ENCODE measurements at regions not wholly inside any gene's neighbourhood (a gene's known extent, or its start where the extent isn't known, plus 50 kb on each side); places are given as distances from the start of the nearest gene placed in this dataset.

DNA sequence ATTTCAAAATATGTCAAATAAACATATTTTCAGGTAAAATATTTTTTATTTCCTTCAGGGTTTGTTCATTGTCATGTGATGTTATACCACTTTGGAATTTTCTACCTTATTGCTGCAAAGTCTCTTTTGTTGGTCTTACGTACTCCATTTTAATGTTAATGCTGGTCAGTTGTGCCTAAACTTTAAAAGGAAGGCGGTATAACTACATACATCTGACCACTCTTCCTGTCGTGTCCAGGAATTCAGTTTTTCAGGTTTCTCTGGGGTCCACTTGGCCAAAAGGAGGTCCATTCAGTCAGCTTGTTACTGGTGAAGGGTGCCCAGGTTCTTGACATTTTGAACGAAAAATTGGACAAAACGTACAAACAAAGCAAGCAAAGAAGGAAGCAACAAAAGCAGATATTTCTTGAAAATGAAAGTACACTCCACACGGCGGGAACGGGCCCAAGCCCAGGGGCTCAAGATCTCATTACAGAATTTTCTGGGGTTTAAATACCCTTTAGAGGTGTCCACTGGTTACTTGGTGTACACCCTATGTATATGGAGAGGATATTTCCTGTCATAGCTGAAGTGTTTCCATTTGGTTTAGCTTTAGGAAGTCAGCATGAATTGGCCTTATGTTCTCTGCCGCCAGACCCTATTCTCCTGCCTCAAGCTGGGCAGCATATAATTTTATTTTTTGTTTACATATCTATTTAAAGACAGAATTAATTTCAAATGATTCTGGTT, 471.7 kb upstream of the CDH7 start:
- no peak overlapping the region for H3K27ac Mint-ChIP-seq
- H3K4me3 Mint-ChIP-seq = no peak overlapping the region
- H3K4me1 Mint-ChIP-seq = no peaks in the 10 kb centered on the region
- H3K9me3 Mint-ChIP-seq = peaks cover 8% of the 10 kb centered on the region
- no peaks in the 10 kb centered on the region for H3K36me3 Mint-ChIP-seq (ENCODE audit: low read depth)
- DNase-seq = no peak
- intact Hi-C loops (cut with micrococcal nuclease) = no loop called here
- H3K27me3 Mint-ChIP-seq = no peaks in the 10 kb centered on the region

DNA sequence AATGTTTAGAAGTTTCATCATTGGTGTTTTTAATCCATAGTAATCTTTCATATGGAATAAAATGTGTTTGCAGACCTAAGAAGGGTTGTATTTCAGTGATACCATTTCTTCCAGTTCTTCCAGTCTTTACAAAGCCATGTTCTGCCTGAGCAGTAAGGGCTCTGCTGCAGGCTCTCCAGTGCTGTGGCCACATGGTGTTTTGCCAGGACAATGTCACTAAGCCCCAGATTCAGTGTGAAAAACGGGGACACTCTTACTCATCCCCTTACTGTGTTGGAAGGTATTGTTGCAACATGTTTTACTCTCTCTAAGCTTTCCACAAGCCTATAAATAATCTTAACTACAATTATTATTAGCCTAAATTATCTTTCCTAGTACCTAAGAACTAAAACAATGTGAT, 481.4 kb upstream of the CDH7 start:
- no peak overlapping the region for H3K4me3 Mint-ChIP-seq
- H3K36me3 Mint-ChIP-seq (ENCODE audit: low read depth) = no peaks in the 10 kb centered on the region
- H3K9me3 Mint-ChIP-seq = no peaks in the 10 kb centered on the region
- intact Hi-C loops (cut with micrococcal nuclease) = no loop called here
- H3K27me3 Mint-ChIP-seq = no peaks in the 10 kb centered on the region
- DNase-seq = no peak
- no peak overlapping the region for H3K27ac Mint-ChIP-seq
- no peaks in the 10 kb centered on the region for H3K4me1 Mint-ChIP-seq

DNA sequence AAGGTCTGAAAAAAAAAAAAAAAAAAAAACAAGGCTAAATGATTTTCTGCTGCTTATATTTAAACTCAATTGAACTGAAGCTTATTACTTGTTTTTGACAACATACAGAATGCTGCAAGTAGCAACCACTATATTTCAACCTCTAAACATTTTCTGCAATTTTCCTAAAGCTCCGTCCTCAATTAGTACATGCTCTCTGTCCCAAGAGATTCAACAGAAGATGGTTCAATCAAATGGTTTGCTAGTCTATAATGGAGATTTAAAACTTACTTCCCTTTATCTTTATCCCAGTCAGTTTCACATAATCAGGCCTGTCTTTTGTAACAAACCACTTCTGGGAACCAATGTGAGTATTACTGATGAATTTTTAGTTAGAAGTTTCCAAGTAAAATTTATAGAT, 485.1 kb upstream of the CDH7 start:
- no peaks in the 10 kb centered on the region for H3K36me3 Mint-ChIP-seq (ENCODE audit: low read depth)
- DNase-seq = no peak
- intact Hi-C loops (cut with micrococcal nuclease) = no loop called here
- no peaks in the 10 kb centered on the region for H3K9me3 Mint-ChIP-seq
- H3K27ac Mint-ChIP-seq = no peak overlapping the region
- H3K4me1 Mint-ChIP-seq = no peaks in the 10 kb centered on the region
- no peaks in the 10 kb centered on the region for H3K27me3 Mint-ChIP-seq
- no peak overlapping the region for H3K4me3 Mint-ChIP-seq

DNA sequence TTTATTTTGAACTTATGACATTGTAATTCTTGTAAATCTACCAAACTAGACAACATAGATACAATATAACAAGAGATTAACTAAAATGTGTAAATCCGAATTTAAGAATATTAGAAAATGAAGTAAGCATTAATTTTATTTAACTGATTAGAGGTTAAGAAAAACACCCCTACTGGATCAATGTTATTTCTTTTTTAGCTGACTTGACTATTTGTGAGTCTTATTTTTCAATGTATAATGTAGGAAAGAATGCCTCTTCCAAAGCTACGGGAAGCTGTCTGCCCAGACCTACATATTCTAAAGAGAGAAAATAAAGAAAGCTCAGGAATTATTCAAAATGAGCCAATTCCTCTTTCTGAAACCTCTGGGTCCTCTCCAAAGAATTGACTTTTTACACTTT, 490.8 kb upstream of the CDH7 start:
- Mint-ChIP-seq H3K4me1 (no peaks in the 10 kb centered on the region), H3K36me3 (ENCODE audit: low read depth) (no peaks in the 10 kb centered on the region), H3K27ac (no peak overlapping the region), H3K27me3 (no peaks in the 10 kb centered on the region), H3K9me3 (peaks cover 4% of the 10 kb centered on the region), H3K4me3 (no peak overlapping the region)
- intact Hi-C loops (cut with micrococcal nuclease) = no loop called here
- no peak for DNase-seq

DNA sequence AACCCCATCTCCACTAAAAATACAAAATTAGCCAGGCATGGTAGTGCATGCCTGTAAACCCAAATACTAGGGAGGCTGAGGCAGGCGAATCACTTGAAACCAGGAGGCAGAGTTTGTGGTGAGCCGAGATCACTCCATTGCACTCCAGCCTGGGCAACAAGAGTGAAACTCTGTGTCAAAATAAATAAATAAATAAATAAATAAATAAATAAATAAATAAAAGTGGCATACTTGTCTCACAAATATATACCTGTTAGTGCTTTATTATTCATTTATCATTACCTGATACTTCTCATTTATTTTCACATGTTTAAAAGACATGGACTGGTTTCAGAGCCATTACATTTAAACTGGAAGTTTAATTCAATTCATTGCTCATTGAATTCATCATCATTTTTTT, 491.4 kb upstream of the CDH7 start:
- H3K27ac Mint-ChIP-seq = no peak overlapping the region
- no peak for DNase-seq
- no peaks in the 10 kb centered on the region for H3K27me3 Mint-ChIP-seq
- no peak overlapping the region for H3K4me3 Mint-ChIP-seq
- H3K4me1 Mint-ChIP-seq = no peaks in the 10 kb centered on the region
- peaks cover 4% of the 10 kb centered on the region for H3K9me3 Mint-ChIP-seq
- H3K36me3 Mint-ChIP-seq (ENCODE audit: low read depth) = no peaks in the 10 kb centered on the region
- intact Hi-C loops (cut with micrococcal nuclease) = no loop called here

DNA sequence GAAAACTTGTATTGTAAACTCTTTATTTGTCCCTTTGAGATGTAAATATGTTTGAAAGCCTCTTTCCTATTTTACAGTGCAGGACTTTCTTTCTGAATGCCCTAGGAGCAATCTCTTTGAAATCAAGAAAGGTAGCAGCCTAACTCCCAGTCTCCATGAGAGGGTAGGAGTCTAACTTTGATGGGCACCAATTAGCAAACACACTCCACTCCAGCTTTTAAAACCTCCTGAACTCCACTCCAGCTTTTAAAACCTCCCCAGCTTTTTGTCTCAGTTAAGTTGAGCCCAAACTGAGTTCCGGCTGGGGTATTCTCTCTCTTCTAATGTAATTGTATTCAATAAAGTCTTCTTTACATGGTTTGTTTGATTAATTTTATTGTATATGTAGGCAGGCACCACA, 493.7 kb upstream of the CDH7 start:
- no peak overlapping the region for H3K27ac Mint-ChIP-seq
- H3K4me3 Mint-ChIP-seq = no peak overlapping the region
- no peaks in the 10 kb centered on the region for H3K36me3 Mint-ChIP-seq (ENCODE audit: low read depth)
- peaks cover 4% of the 10 kb centered on the region for H3K9me3 Mint-ChIP-seq
- H3K4me1 Mint-ChIP-seq = no peaks in the 10 kb centered on the region
- intact Hi-C loops (cut with micrococcal nuclease) = no loop called here
- DNase-seq = no peak
- H3K27me3 Mint-ChIP-seq = no peaks in the 10 kb centered on the region

DNA sequence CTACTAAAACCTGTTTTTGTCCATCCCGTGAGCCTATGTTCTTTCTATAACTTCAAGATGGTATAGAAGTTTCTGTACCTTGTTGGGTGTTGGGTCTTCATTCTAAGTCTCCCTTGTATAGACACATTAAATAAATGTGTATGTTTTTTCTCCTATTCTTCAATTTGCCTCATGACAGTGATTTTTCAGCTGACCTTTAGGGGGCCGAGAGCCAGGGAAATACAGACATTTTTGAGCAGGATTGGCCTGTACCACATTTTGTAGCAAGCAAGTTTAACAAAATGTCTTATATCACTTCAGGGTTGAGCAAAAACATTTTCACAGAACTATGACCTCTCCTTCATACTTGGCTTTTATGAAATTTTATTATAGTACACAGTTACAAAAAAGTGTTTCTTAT, 495.4 kb upstream of the CDH7 start:
- no peaks in the 10 kb centered on the region for H3K4me1 Mint-ChIP-seq
- H3K9me3 Mint-ChIP-seq = peaks cover 4% of the 10 kb centered on the region
- H3K27me3 Mint-ChIP-seq = no peaks in the 10 kb centered on the region
- H3K4me3 Mint-ChIP-seq = no peak overlapping the region
- intact Hi-C loops (cut with micrococcal nuclease) = no loop called here
- no peak overlapping the region for H3K27ac Mint-ChIP-seq
- no peaks in the 10 kb centered on the region for H3K36me3 Mint-ChIP-seq (ENCODE audit: low read depth)
- DNase-seq = no peak

DNA sequence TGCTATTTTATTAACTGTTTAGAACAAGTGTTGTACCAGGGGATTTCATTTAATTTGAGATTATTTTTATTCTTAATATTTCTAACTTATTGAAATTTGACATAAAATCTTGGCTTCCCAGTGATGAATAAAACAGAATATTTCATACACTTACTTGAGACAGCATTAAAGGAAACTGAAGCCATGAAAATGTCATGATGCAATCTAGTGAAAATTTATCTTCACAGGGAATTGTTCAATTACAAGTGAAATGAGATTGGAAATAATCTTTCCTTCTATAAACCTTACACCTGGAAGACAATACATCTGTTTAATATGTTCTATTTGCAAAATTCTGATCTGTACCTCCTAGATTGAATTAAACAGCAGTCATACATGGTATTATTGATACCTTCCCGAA, 511.0 kb upstream of the CDH7 start:
- Mint-ChIP-seq H3K4me1 (no peaks in the 10 kb centered on the region), H3K36me3 (ENCODE audit: low read depth) (no peaks in the 10 kb centered on the region), H3K4me3 (no peak overlapping the region)

DNA sequence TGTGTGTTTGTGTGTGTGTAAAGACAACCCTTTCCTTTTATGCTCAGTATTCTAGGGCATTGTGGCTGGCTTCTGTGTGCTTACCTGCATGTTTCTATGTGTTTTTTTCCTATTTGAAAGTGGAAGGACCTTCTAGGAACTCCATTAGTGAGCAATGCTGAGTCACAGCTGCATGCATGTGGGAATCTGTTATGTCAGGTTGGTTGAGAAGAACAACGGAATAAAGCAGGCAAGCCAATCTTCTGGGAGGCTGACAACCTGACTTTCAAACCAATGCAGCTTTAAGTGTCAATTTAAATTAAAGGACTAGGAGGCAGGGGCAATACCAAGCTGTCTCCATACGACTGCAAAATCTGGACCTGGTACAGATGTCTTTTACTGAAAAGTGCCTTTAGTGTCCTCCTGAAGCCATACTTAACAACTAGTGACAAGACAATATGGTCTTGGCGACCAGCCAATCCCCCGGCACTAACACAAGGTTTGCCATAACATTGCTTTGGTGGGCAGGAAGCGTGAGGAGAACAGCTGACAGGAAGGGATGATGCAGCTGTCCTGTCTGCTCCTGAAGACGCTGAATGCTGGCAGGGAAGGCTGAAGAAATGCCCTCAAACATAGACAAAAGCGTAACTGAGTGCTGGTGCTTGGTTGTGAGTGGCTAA, 514.7 kb upstream of the CDH7 start:
- Mint-ChIP-seq H3K4me3 (no peak overlapping the region), H3K27ac (no peak overlapping the region), H3K9me3 (no peaks in the 10 kb centered on the region), H3K4me1 (no peaks in the 10 kb centered on the region), H3K27me3 (no peaks in the 10 kb centered on the region), H3K36me3 (ENCODE audit: low read depth) (no peaks in the 10 kb centered on the region)
- DNase-seq = no peak
- intact Hi-C loops (cut with micrococcal nuclease) = no loop called here

More for the DNA sequence above, 511.0 kb upstream of the CDH7 start:
- intact Hi-C loops (cut with micrococcal nuclease) = no loop called here
- no peak overlapping the region for H3K27ac Mint-ChIP-seq
- peaks cover 6% of the 10 kb centered on the region for H3K9me3 Mint-ChIP-seq
- no peak for DNase-seq
- H3K27me3 Mint-ChIP-seq = no peaks in the 10 kb centered on the region

DNA sequence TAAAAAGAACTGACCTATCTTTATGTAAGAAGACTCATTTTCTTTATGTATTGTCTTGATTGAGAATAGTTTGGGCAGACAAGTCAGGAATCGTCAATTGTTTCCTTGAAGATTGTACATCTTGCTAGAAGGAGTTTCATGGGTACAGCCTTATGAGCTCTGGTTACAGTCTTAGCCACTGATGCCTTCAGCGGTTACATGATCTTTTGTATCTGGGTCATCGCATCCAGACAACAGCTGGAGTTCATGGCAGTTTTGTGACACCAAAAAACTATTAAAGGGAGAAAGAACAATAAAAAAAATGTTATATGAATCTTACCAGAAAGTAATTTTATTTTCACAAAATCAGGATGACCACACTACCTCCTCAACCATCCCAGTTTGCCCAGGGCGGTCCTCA, 520.5 kb upstream of the CDH7 start:
- intact Hi-C loops (cut with micrococcal nuclease) = no loop called here
- Mint-ChIP-seq H3K9me3 (peaks cover 4% of the 10 kb centered on the region), H3K36me3 (ENCODE audit: low read depth) (no peaks in the 10 kb centered on the region), H3K27ac (no peak overlapping the region), H3K4me1 (no peaks in the 10 kb centered on the region), H3K27me3 (no peaks in the 10 kb centered on the region), H3K4me3 (no peak overlapping the region)
- DNase-seq = no peak

DNA sequence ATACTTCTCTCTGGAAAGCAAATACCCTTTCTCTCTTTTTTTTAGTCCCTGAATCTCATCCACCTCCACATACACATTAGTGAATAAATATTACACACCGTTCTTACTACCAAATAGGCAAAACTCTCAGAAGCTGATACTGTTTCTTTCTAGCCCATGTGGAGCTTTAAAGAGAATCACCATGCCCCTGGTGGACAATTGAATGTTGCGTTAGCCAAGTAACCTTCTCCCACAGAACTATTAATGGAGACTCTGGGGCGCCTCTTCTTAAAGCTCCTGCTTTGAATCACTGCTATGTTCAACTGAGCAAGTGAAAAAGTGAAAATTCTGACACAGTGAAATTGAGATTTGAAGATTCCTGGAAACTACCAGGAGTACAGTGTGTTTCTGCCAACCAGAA, 522.8 kb upstream of the CDH7 start:
- intact Hi-C loops (cut with micrococcal nuclease) = no loop called here
- DNase-seq = no peak
- Mint-ChIP-seq H3K4me1 (no peaks in the 10 kb centered on the region), H3K27ac (no peak overlapping the region), H3K4me3 (no peak overlapping the region), H3K36me3 (ENCODE audit: low read depth) (no peaks in the 10 kb centered on the region), H3K27me3 (no peaks in the 10 kb centered on the region), H3K9me3 (peaks cover 7% of the 10 kb centered on the region)

DNA sequence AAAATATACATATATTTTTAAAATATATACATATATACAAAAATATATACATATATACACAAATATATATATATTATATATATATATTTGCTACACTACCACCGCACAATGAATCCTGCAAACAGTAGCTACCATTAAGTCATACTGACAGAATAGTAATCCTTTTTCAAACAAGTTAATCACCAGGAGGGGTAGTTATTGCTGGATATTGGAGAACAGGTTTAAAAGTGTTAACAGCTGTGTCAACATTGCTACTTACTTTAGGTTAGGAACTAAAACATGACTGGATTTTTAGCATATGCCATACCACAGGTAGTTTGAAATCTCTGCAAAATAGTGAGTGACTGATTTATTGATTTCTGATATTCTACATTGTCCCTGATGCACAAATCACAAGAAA, 529.1 kb upstream of the CDH7 start:
- Mint-ChIP-seq H3K36me3 (ENCODE audit: low read depth) (no peaks in the 10 kb centered on the region), H3K4me3 (no peak overlapping the region), H3K27ac (no peak overlapping the region), H3K9me3 (peaks cover 14% of the 10 kb centered on the region), H3K4me1 (no peaks in the 10 kb centered on the region), H3K27me3 (no peaks in the 10 kb centered on the region)
- no peak for DNase-seq
- intact Hi-C loops (cut with micrococcal nuclease) = no loop called here

DNA sequence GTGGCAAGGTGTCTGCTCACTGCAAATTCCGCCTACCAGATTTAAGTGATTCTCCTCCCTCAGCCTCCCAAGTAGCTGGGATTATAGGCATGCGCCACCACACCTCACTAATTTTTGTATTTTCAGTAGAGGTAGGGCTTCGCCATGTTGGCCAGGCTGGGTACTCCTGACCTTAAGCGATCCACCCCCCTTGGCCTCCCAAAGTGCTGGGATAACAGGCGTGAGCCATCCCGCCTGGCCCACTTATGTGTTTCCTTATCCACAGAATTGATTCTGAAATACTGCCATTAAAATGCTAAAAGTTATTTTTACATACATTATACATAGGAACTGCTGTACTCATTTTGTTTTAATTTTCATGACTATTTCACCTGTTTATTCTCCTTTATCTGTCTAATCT, 529.7 kb upstream of the CDH7 start:
- intact Hi-C loops (cut with micrococcal nuclease) = no loop called here
- H3K36me3 Mint-ChIP-seq (ENCODE audit: low read depth) = no peaks in the 10 kb centered on the region
- H3K4me3 Mint-ChIP-seq = no peak overlapping the region
- peaks cover 14% of the 10 kb centered on the region for H3K9me3 Mint-ChIP-seq
- no peaks in the 10 kb centered on the region for H3K4me1 Mint-ChIP-seq
- no peaks in the 10 kb centered on the region for H3K27me3 Mint-ChIP-seq
- H3K27ac Mint-ChIP-seq = no peak overlapping the region
- no peak for DNase-seq

DNA sequence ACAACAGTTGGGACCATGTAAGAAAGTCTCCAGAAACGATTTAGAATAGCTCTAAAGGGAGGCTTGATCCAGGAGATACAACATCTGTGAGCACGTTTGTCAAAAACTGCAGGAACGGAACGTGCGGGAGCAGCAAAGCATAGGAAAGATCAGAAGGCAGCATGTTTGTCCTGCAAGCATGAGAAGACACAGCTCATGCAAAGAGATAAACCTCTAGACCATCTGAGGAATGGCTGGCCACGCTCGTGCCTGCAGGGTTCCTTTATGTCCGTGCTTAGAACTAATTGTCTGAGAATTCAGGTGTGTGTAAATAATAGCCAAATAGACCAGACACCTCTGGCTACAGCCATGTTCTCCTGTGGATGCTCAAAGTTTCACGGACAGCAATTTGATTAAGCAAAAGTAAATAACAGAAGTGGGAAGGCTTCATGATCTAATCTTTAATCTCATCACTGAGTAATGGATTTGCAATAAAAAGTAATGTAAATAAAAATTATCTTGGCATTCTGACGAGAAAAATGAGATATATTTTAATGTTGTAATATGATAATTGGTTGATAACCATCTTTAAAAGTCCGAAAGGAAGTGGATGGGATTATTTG, 534.8 kb upstream of the CDH7 start:
- no peaks in the 10 kb centered on the region for H3K36me3 Mint-ChIP-seq (ENCODE audit: low read depth)
- no peak overlapping the region for H3K27ac Mint-ChIP-seq
- H3K4me3 Mint-ChIP-seq = no peak overlapping the region
- no peak for DNase-seq
- intact Hi-C loops (cut with micrococcal nuclease) = no loop called here
- peaks cover 12% of the 10 kb centered on the region for H3K9me3 Mint-ChIP-seq
- no peaks in the 10 kb centered on the region for H3K27me3 Mint-ChIP-seq
- H3K4me1 Mint-ChIP-seq = no peaks in the 10 kb centered on the region
